Astrocyte (in vitro differentiated cells and primary cell): ENCODE measurements at regions not wholly inside any gene's neighbourhood (a gene's known extent, or its start where the extent isn't known, plus 50 kb on each side); places are given as distances from the start of the nearest gene placed in this dataset.

ENCODE experiments used
- DNase-seq: peaks from one replicate; pipeline ENCODE4 v3.0.0-alpha.2; 2010; ENCODE audit warnings: low read depth
- FAIRE-seq: peaks from 2 replicates; lab custom pipeline; 2011; peaks lifted over from hg19 to GRCh38; lab: Jason Lieb, UNC
- H2AFZ ChIP-seq: 2 replicates; pipeline ENCODE4 v1.6.0; 2012; ENCODE audit warnings: low read depth, low read length, inconsistent platforms
- H3K27ac ChIP-seq: 2 replicates; pipeline ENCODE4 v1.5.1; 2011; ENCODE audit warnings: low read depth, low read length, inconsistent platforms
- H3K27me3 ChIP-seq: 2 replicates; pipeline ENCODE4 v1.6.0; 2011; ENCODE audit warnings: low read length, inconsistent platforms; ENCODE audit not compliant: insufficient read depth
- H3K36me3 ChIP-seq: 2 replicates; pipeline ENCODE4 v1.5.1; 2011; ENCODE audit warnings: low read length, inconsistent platforms; ENCODE audit not compliant: insufficient read depth
- H3K4me1 ChIP-seq: 2 replicates; pipeline ENCODE4 v1.5.1; 2011; ENCODE audit warnings: low read length, inconsistent platforms; ENCODE audit not compliant: insufficient read depth
- H3K4me2 ChIP-seq: 2 replicates; pipeline ENCODE4 v1.6.0; 2012; ENCODE audit warnings: low read length, inconsistent platforms
- H3K4me3 ChIP-seq: 2 replicates; pipeline ENCODE4 v1.5.1; 2011; ENCODE audit warnings: low read depth, mild to moderate bottlenecking, low read length, inconsistent platforms; ENCODE audit not compliant: insufficient read depth
- H3K79me2 ChIP-seq: 2 replicates; pipeline ENCODE4 v1.6.0; 2012; ENCODE audit warnings: mild to moderate bottlenecking, low read length, inconsistent platforms; ENCODE audit not compliant: insufficient read depth
- H3K9ac ChIP-seq: 2 replicates; pipeline ENCODE4 v1.6.0; 2012; ENCODE audit warnings: mild to moderate bottlenecking, low read length, inconsistent platforms
- H3K9me3 ChIP-seq: 2 replicates; pipeline ENCODE4 v1.5.1; 2012; ENCODE audit warnings: low read depth, mild to moderate bottlenecking, low read length, inconsistent platforms; ENCODE audit not compliant: insufficient read depth
- H4K20me1 ChIP-seq: 2 replicates; pipeline ENCODE4 v1.6.0; 2012; ENCODE audit warnings: low read length, inconsistent platforms; ENCODE audit not compliant: insufficient read depth
- H3K27ac Mint-ChIP-seq: one replicate; pipeline ENCODE4 v1.8.0; 2021; ENCODE audit warnings: mild to moderate bottlenecking, mixed read lengths; ENCODE audit not compliant: unreplicated experiment
- H3K27me3 Mint-ChIP-seq: one replicate; pipeline ENCODE4 v1.8.0; 2021; ENCODE audit warnings: low read depth, mixed read lengths; ENCODE audit not compliant: unreplicated experiment
- H3K36me3 Mint-ChIP-seq: one replicate; pipeline ENCODE4 v1.8.0; 2021; ENCODE audit warnings: low read depth, mixed read lengths; ENCODE audit not compliant: unreplicated experiment
- H3K4me1 Mint-ChIP-seq: one replicate; pipeline ENCODE4 v1.8.0; 2021; ENCODE audit warnings: low read depth, mixed read lengths; ENCODE audit not compliant: unreplicated experiment
- H3K4me3 Mint-ChIP-seq: one replicate; pipeline ENCODE4 v1.8.0; 2021; ENCODE audit warnings: mild to moderate bottlenecking, moderate library complexity, mixed read lengths; ENCODE audit not compliant: unreplicated experiment
- H3K9me3 Mint-ChIP-seq: one replicate; pipeline ENCODE4 v1.8.0; 2021; ENCODE audit warnings: mild to moderate bottlenecking, mixed read lengths; ENCODE audit not compliant: unreplicated experiment
- EZH2 ChIP-seq: IDR thresholded peaks from 2 replicates; pipeline ENCODE4 v1.6.1; 2012; ENCODE audit warnings: mild to moderate bottlenecking, low read length, inconsistent platforms; ENCODE audit not compliant: insufficient read depth
- TF ChIP-seq, protein P1 (sequence below): IDR thresholded peaks from 2 replicates; pipeline ENCODE4 v1.5.1; 2011; ENCODE audit warnings: low read depth, mild to moderate bottlenecking, inconsistent platforms, low read length, moderate library complexity; ENCODE audit not compliant: insufficient read depth

DNA sequence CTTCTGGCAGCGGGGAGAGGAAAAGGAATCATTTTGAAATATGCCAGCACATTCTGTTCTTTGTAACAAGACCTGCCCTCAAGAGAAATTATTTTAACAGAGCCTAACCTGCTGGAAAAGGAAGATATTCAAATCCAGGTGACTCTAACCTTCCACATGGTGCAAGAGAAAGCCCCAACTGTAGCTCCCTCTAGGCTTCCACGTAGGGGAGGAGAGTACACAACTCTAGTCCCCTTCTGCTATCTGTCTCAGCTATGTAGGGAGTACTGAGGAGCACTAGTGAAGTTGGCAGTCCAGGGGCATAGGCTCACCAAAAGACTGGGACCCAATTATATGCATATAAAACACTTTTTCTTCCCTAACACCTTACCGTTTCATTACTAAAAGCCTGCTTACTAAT lies 82.2 kb upstream of the SIX3 start:
- Histone ChIP-seq H2AFZ (no peak overlapping the region), H3K27me3 (peaks cover 9% of the 10 kb centered on the region), H3K4me2 (no peak overlapping the region), H3K27ac (no peak overlapping the region), H4K20me1 (no peaks in the 10 kb centered on the region), H3K4me3 (no peak overlapping the region), H3K9me3 (no peaks in the 10 kb centered on the region), H3K4me1 (no peaks in the 10 kb centered on the region), H3K79me2 (no peaks in the 10 kb centered on the region), H3K36me3 (no peaks in the 10 kb centered on the region), H3K9ac (no peak overlapping the region)
- no peak for TF ChIP-seq EZH2
- TF ChIP-seq, protein P1, sequence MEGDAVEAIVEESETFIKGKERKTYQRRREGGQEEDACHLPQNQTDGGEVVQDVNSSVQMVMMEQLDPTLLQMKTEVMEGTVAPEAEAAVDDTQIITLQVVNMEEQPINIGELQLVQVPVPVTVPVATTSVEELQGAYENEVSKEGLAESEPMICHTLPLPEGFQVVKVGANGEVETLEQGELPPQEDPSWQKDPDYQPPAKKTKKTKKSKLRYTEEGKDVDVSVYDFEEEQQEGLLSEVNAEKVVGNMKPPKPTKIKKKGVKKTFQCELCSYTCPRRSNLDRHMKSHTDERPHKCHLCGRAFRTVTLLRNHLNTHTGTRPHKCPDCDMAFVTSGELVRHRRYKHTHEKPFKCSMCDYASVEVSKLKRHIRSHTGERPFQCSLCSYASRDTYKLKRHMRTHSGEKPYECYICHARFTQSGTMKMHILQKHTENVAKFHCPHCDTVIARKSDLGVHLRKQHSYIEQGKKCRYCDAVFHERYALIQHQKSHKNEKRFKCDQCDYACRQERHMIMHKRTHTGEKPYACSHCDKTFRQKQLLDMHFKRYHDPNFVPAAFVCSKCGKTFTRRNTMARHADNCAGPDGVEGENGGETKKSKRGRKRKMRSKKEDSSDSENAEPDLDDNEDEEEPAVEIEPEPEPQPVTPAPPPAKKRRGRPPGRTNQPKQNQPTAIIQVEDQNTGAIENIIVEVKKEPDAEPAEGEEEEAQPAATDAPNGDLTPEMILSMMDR = no peak
- Mint-ChIP-seq H3K36me3 (no peaks in the 10 kb centered on the region), H3K27ac (no peak overlapping the region), H3K4me1 (no peaks in the 10 kb centered on the region), H3K9me3 (peaks cover 2% of the 10 kb centered on the region), H3K27me3 (peaks cover 3% of the 10 kb centered on the region), H3K4me3 (no peak overlapping the region)
- FAIRE-seq (no peak), DNase-seq (no peak)

DNA sequence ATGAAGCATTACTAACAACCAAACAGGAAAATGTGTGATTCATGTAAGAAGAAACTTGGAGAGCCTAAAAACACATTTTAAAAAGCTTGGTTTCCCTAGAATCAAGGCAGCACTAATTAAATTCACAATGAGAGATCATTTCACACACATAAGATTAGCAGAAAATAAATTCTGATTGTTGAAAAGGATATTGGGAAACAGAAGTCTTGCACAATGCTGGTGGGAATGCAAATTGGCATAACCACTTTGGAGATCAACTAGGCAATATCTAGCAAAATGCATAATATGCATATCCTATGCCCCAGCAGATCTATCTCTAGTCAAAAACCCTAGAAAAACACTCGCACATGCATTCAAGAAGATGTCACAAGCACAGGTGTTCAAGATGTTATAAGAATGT lies 75.3 kb upstream of the SIX3 start:
- H3K4me3 Mint-ChIP-seq = no peak overlapping the region
- no peak for FAIRE-seq
- H3K9me3 Mint-ChIP-seq = peaks cover 4% of the 10 kb centered on the region

DNA sequence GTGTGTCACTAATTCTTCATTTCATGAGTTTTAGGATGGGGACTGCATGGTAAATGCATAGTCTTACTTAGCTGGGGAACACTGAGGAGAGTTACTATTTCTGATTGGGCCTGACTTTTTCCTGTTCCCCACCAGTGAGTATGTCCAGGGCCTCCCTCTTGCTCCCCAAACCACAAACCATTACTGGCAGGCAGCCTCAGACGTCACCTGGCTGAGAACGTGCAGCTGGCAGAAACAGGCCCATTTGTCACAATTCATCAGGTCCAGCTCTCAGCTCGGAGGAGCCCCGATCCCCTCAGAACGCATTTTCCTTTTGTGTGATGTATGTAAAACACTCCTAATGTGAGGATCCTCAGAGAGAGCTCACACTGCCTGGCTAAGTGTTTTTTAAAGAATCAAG lies 71.7 kb upstream of the SIX3 start:
- no peak for FAIRE-seq
- H3K9me3 ChIP-seq = no peaks in the 10 kb centered on the region

More for the DNA sequence above, 75.3 kb upstream of the SIX3 start:
- Histone ChIP-seq H3K79me2 (no peaks in the 10 kb centered on the region), H3K27me3 (peaks cover 6% of the 10 kb centered on the region), H3K9me3 (no peaks in the 10 kb centered on the region), H4K20me1 (no peaks in the 10 kb centered on the region), H3K36me3 (no peaks in the 10 kb centered on the region), H2AFZ (no peak overlapping the region), H3K4me3 (no peak overlapping the region), H3K4me2 (no peak overlapping the region), H3K9ac (no peak overlapping the region), H3K4me1 (no peaks in the 10 kb centered on the region), H3K27ac (no peak overlapping the region)
- Mint-ChIP-seq H3K36me3 (no peaks in the 10 kb centered on the region), H3K27ac (no peak overlapping the region), H3K4me1 (peaks cover 4% of the 10 kb centered on the region), H3K27me3 (peaks cover 9% of the 10 kb centered on the region)
- DNase-seq = no peak
- TF ChIP-seq EZH2 = no peak
- TF ChIP-seq, protein P1 = no peak

More for the DNA sequence above, 71.7 kb upstream of the SIX3 start:
- no peak overlapping the region for H3K4me3 ChIP-seq
- H3K79me2 ChIP-seq = no peaks in the 10 kb centered on the region
- H3K4me1 ChIP-seq = no peaks in the 10 kb centered on the region
- peaks cover 6% of the 10 kb centered on the region for H3K27me3 ChIP-seq
- peaks cover 10% of the 10 kb centered on the region for H3K27me3 Mint-ChIP-seq
- peak; percentile 1 for DNase-seq
- H2AFZ ChIP-seq = no peak overlapping the region
- H3K9me3 Mint-ChIP-seq = peaks cover 6% of the 10 kb centered on the region
- H4K20me1 ChIP-seq = no peaks in the 10 kb centered on the region
- no peak for TF ChIP-seq EZH2
- peaks cover 4% of the 10 kb centered on the region for H3K4me1 Mint-ChIP-seq
- H3K36me3 ChIP-seq = no peaks in the 10 kb centered on the region
- H3K4me3 Mint-ChIP-seq = no peak overlapping the region
- H3K36me3 Mint-ChIP-seq = no peaks in the 10 kb centered on the region
- H3K27ac ChIP-seq = no peak overlapping the region
- H3K27ac Mint-ChIP-seq = no peak overlapping the region
- no peak overlapping the region for H3K4me2 ChIP-seq
- H3K9ac ChIP-seq = no peak overlapping the region
